IPS-18c (cell line): ENCODE measurements at regions not wholly inside any gene's neighbourhood (a gene's known extent, or its start where the extent isn't known, plus 50 kb on each side); places are given as distances from the start of the nearest gene placed in this dataset.

Experiments used
- H3K4me3 ChIP-seq: 2 replicates; pipeline ENCODE4 v1.7.0; 2013; ENCODE audit warnings: low read depth, mild to moderate bottlenecking, low read length, moderate library complexity; ENCODE audit not compliant: insufficient read depth
- H3K9me3 ChIP-seq: one replicate; pipeline ENCODE4 v1.6.1; 2013; ENCODE audit warnings: mild to moderate bottlenecking, low read length, moderate library complexity; ENCODE audit not compliant: control insufficient read depth, insufficient read depth

DNA sequence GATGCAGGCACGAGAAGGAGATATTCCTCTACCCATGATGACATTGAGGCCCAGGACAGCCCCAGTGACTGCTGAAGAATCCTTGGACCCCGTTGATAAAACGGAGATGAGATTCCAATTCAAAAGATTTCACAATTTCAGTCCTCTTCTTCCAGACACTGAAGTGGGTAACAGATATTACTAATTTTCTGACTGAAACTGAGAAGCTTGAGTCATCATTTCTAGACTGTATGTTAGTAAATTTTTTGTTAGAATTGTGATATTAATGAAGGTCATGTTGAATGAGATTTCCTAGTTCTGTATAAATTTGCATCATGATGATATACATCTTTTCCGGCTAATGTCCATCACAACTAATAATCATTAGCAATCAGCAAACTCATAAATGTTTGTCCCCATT lies 185.8 kb downstream of the CHRM3 start:
- Histone ChIP-seq H3K4me3 (no peak overlapping the region), H3K9me3 (no peaks in the 10 kb centered on the region)

DNA sequence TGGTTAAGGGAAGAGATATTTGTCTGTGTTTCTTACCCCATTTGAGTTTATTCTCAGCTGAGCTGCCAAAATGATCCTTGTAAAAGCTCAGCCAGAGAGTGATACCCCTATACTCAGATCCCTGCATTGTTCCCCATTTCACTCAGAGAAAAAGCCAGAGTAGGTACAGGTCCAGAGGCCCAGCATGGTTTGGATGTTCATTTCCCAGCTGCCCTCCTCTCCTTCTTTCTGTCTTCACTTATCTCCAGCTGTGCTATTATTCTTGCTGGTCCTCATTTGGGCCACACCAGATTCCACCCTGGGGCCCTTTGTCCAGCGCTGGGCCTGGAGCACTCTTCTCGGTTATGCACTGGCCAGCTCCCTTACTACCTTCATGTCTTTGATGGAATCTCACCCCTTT lies 187.7 kb downstream of the CHRM3 start:
- H3K4me3 ChIP-seq, result no peak overlapping the region
- no peaks in the 10 kb centered on the region for H3K9me3 ChIP-seq

DNA sequence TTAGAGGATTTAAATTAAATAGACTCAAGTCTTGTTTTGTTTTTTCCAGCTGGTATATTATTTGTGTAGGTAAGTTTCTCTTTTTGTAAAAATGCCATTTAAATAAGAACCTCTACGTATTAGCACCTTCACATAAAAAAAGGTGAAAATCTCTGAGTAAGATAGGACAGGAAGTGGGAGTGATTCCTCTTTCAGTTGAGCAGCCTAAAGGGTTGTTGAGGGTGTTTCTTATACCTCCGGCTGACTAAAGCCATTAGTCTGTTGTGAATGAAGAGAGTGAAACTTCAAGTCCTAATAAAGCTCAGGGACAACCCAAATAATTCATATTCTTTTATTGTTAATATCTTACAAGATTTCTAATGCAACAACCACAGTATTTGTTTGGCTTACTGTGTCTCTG lies 188.7 kb downstream of the CHRM3 start:
- Histone ChIP-seq H3K9me3 (no peaks in the 10 kb centered on the region), H3K4me3 (no peak overlapping the region)

DNA sequence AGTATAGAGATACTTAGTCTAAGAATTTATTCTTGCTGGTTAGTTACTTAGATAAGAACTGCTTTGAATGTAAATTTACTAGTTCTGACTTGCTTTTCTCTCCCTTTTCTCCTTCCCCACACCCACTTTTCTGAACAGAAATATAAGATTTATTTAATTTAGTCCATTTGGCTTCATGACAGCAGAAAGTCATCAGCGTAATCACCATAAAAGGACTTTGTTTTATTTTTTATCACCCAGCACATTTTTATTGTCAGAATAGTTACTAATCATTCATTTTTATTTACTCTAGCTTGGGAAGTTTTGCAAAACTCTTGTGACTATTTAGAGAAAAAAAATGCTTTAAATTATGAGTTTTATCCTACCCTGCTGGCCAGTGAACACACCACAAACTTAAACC lies 197.2 kb downstream of the CHRM3 start:
- Histone ChIP-seq H3K9me3 (no peaks in the 10 kb centered on the region), H3K4me3 (no peak overlapping the region)

DNA sequence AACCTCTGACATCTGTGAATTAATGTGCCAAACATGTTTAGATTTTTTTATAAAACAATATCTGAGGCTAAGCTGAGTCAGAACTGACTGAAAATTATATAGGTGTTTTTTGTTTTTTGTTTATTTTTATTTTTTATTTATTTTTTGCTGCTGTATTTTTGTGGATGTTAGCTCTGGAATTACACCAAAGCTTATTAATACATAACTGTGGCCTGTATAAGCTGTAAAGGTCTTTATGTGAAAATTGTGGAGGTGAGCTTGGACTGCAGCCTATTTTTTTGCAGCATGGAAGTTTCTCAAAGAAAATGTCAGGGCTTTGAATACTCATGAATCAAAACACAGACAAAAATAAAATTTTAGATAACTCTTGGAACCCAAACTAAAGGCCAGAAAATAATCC lies 199.8 kb downstream of the CHRM3 start:
- Histone ChIP-seq H3K4me3 (no peak overlapping the region), H3K9me3 (no peaks in the 10 kb centered on the region)

DNA sequence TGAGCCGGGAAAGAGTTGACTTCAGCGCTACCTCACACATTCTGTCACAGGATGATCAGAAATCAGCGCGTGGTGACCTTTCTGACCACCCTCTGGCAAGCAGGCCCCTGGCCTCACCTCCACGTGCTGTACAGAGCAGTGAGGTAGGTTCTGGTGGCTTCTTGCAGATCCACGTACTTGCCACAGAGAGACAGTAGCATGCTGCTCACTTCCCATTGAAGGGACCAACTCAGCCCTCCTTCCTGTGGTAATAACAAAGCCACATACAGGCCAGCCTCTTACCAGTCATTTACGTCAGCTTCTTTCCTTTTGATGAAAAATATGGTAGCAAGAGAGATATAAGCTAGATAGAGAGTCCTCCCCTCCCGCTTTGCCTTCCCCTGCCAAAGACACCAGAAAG lies 200.7 kb downstream of the CHRM3 start:
- Histone ChIP-seq H3K4me3 (no peak overlapping the region), H3K9me3 (no peaks in the 10 kb centered on the region)

DNA sequence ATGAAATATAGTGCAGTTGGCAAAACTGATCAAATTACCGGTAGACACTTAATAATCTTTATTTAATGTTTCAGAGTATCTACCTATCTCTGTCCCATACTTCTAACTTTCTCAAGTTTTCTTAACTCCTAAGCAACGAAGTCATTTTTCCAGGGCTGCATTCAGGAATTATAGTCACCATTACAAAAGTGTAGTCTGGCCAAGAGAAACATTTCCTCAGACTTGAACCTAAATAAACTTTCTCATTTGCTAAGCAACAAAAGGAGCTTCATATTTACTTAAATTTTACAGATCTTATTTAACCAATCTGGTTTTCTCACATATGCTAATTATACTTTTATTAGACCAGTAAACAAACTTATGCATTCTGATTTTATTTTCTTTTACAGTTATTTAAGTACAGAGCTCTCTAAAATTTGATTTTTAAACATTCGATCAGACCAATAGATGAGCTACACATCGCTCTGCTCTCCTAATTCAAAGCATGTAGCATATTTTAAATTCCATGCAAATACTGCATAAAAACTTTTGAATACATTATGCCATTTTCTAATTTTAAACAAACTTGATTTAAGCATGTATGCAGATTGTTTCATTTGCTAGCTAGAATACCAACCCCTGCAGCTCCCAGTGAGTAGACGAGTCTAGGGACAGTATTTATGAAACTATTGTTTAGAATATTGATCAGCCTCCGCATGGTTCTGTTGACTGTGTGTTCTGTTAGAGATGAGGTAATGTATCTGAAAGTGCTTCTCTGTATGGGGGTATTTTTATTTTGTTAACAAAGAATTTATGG lies 201.4 kb downstream of the CHRM3 start:
- Histone ChIP-seq H3K9me3 (no peaks in the 10 kb centered on the region), H3K4me3 (no peak overlapping the region)

DNA sequence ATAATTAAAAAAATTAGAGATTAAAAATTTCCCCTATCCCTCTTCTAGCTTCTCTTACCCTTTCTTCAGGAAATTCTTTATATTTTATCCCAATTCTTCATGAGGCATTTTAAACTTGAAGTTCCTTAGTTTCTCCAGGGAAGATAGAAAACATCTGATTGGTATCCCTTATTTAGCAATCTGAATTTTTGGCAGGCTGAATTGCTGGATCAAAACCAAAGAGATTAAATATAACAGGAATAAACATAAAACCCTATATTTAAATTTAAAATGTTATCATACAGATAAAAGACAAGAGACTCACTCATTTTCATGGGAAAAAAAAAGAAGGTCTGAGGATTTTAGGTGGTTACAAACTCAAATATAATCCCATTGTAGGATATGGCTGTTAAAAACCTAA lies 204.2 kb downstream of the CHRM3 start:
- H3K4me3 ChIP-seq, result no peak overlapping the region

DNA sequence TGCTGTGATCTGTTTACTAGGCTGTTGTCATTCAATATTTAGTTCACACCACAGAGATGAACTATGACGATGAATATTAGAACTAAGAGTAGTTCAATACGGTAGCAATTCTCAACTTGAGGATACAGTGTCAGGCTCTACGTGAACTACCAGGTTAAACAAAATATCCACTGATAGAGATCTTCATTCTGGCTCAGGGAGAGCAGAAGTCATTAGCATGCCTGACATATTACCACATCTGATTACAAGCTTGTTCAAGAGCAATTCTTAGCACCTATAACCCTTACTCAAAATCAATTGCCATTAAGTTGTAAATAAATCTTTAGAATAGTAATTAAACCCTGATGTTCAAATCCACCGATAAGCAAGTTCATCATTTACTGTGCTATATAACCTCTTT lies 207.2 kb downstream of the CHRM3 start:
- H3K4me3 ChIP-seq, result no peak overlapping the region
- H3K9me3 ChIP-seq, result no peaks in the 10 kb centered on the region

More for the DNA sequence above, 204.2 kb downstream of the CHRM3 start:
- no peaks in the 10 kb centered on the region for H3K9me3 ChIP-seq

DNA sequence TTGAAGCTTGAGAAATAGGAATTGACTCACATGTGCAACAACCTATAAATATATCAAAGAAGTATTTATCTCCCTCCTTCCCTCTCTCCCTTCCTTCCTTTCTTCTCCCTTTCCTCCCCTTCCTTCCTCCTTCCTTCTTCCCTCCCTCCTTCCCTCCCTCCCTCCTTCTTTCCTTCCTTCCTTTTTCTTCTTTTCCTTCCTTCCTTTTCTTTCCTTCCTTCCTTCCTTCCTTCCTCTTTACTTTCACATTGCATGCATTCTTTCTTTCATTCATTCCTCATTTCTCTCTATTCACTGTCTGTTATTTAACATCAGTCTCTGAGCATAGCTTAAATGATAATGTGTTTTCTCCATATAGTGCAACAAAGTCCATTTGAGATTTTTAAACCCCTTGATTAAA lies 214.2 kb downstream of the CHRM3 start:
- Histone ChIP-seq H3K9me3 (no peaks in the 10 kb centered on the region), H3K4me3 (no peak overlapping the region)

DNA sequence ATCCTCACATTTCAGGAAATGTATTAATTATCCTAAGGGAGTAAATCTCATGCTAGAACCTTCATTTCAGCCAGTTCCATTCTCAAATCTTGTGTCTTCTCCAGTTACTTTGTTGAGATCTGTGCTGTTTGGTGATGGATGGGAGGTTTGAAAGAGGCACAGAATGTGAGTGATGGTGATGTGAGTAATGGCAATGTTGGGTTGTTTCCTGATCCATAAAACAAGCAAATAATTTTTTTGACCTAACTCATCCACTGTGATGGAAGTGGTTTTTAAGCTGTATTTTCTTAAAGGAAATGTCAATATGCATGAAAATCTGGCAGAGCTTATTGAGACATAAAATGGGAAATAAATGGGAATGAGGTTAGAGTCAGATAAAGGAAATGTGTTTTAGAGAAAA lies 214.7 kb downstream of the CHRM3 start:
- H3K9me3 ChIP-seq, result no peaks in the 10 kb centered on the region

DNA sequence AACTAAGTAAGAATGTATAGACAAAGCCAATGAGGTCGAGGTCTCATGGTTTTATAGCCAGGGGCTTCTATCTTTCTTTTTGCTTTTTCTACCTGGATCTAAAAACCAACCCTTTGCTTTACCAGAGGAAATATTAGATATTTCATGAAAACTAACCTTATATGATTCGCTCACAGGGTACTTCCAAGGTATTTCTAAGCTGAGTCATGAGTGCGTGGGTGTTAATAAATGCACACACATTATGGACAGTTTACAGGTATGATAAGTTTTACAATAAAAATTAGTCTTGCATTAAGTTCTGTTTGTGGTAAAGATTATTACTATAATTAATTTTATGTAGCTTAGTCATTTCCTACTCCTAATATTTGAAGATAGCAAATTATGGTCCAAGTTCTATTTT lies 217.2 kb downstream of the CHRM3 start:
- Histone ChIP-seq H3K9me3 (no peaks in the 10 kb centered on the region), H3K4me3 (no peak overlapping the region)

More for the DNA sequence above, 214.7 kb downstream of the CHRM3 start:
- H3K4me3 ChIP-seq, result no peak overlapping the region

DNA sequence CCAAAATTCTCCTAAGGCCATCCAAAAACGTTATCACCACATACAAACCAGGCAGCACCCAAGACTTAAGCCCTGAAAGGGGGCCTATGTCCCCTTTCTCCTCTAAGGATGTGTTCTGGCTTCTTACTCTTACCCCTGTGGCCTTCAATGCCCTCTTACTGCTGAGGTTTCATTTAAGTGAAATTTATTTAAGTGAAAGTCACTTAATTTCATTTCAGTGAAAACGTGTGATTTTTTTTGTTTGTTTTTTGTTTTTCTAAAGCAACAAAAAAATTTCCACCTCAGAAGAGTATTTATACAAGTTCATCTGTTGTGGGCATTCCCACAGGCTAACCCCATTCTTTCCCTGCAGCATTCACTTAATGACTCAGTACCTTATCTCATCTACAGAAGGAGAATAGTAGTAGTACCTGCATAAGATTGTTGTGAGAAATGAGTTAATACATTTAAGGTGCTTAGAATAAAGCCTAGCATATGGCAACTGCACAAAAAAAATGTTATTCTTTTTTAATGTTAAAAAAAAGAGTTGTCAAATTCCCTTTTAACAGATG lies 220.6 kb downstream of the CHRM3 start:
- no peak overlapping the region for H3K4me3 ChIP-seq
- no peaks in the 10 kb centered on the region for H3K9me3 ChIP-seq

DNA sequence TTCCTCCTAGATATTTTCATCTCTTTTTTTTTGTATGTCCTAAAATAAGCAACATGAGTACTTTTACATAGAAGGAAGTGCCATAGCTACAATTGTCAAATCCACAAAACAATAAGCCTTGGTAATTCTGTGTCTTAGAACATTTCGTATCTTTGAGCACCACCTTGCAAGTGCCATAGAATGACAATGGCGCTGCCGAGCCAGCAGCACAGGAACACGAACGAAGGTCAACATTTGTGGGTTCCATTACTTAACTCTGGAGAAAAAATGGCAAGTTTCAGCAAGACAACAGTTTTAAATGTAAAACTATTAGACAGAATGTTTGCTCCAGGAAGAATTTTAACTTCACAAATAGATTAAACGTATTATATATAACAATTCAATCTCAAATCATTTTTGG lies 222.1 kb downstream of the CHRM3 start:
- Histone ChIP-seq H3K9me3 (no peaks in the 10 kb centered on the region), H3K4me3 (no peak overlapping the region)

DNA sequence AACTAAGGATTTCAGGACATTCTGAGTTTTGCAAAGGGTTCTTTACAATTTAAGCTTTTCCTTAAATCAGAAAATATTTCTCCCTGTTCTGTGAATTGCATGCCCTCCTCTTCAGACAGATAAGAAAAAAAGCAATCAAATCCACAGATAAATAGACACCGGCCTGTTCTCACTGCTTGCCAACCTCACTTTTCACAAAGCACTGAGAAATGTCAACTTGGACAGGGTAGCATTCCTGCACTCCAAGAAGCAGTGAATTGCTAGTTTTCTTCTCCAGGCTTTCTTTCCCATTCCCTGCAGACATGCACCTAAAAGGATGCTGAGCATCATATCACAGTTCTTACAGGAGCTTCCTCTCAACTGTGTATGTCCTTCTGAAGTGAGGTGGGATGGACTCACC lies 226.0 kb downstream of the CHRM3 start:
- H3K4me3 ChIP-seq, result no peak overlapping the region

DNA sequence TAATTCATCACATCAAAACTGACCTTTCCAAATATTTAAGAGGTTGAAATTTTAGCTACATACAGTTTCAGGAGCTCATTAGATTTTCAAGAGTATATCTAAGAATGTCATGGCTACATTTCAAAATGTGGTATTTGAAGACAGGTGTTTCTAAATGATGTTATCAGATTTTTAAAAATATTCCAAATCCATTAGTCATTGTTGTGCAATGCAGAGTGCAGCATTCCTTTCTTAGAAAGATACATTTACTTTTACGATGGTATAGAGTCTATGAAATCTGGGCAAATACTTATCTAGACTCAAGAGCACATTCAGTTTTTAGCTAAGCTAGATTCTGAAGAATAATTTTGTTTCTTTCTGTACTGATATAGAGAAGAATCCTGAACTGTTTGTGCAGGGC lies 230.3 kb downstream of the CHRM3 start:
- no peaks in the 10 kb centered on the region for H3K9me3 ChIP-seq
- H3K4me3 ChIP-seq, result no peak overlapping the region

More for the DNA sequence above, 226.0 kb downstream of the CHRM3 start:
- H3K9me3 ChIP-seq, result no peaks in the 10 kb centered on the region

DNA sequence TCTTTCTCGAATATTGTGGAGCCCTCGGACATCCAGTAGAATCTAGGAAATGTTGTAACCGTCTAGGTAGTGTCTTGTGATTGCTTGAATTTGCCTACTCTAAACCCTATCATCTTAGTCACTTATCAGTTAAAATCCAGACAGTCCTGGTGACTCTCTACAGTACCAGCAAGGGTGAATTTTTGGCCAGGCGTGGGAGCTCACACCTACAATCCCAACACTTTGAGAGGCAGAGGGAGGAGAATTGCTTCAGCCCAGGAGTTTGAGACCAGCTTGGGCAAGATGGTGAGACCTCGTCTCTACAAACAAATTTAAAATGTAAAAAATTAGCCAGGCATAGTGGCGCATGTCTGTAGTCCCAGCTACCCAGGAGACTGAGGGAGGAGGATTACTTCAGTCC lies 230.9 kb downstream of the CHRM3 start:
- Histone ChIP-seq H3K4me3 (no peak overlapping the region), H3K9me3 (no peaks in the 10 kb centered on the region)

DNA sequence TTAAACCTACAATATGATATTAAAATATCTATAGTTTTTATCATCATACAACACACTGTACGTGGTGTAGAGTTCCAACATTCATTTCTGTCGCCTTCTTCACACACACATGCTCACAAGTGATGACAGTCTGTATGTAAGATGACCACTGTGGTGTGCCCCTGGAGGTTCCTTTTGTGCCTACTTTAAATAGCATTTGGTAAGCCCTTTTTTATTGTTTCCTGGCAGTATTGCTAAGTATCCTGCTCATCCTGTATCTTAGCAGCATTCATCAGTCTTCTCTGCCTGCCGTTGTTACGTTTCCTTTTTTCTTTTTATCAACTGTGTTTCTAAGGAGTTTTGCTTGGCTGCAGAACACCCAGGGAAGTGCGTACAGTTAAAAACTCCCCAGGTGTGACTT lies 231.4 kb downstream of the CHRM3 start:
- no peaks in the 10 kb centered on the region for H3K9me3 ChIP-seq
- no peak overlapping the region for H3K4me3 ChIP-seq

DNA sequence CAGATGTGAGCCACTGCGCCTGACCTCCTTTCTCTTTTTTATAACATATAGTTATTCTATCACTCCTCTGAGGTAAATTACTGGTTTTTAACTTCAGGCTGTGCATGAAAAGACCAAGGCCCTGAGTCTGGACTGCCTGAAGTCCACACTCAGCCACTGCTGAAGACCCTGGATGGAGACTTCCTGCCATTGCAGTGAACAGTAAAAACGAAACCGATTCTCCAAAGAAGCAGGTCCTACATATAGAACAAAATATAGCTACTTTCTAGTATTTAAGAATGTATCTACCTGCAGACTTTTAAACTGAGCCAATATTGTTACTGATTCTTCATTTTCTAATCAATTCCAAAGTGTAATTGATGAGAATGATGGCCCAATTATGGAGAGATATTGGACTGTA lies 232.8 kb downstream of the CHRM3 start:
- no peak overlapping the region for H3K4me3 ChIP-seq
- no peaks in the 10 kb centered on the region for H3K9me3 ChIP-seq
